ENCODE measurements at regions not wholly inside any gene's neighbourhood (a gene's known extent, or its start where the extent isn't known, plus 50 kb on each side); places are given as distances from the start of the nearest gene placed in this dataset.

DNA sequence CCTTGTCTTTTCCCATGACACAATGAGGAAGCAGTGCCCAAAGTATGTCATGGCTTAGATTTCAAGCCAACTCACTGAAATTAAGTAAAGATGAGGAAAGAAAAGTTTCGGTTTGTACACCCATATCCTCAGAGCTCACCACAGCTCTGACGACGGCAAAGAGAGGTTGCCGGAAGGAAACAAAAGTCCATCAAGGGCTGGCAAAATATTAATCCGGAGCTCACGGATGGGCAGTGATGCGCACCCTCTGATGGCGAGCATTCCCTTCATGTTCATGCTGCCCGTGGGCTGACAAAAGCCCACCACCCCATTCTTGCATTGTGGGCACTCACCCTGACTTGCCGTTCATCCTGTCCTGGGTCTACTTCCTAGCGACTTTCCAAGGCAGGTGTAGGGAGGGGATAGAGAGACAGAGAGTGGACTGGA, 103.1 kb downstream of the SOX9 start:
- Histone ChIP-seq H3K27me3 (peaks cover 17% of the 10 kb centered on the region), H3K4me1 (replicated peaks in 1 of 2) (no peaks in the 10 kb centered on the region), H3K27ac (no peak overlapping the region), H3K36me3 (replicated peaks in 1 of 2) (no peaks in the 10 kb centered on the region), H3K9me3 (replicated peaks in 1 of 3) (no peaks in the 10 kb centered on the region), H3K4me3 (no peak overlapping the region)
- intact Hi-C loops (cut with DNase I), result no loop called here
- DNase-seq, result no peak
- TF ChIP-seq POLR2A (IDR thresholded peaks at IDR 0.05), result no peak
- TF ChIP-seq, protein P1, sequence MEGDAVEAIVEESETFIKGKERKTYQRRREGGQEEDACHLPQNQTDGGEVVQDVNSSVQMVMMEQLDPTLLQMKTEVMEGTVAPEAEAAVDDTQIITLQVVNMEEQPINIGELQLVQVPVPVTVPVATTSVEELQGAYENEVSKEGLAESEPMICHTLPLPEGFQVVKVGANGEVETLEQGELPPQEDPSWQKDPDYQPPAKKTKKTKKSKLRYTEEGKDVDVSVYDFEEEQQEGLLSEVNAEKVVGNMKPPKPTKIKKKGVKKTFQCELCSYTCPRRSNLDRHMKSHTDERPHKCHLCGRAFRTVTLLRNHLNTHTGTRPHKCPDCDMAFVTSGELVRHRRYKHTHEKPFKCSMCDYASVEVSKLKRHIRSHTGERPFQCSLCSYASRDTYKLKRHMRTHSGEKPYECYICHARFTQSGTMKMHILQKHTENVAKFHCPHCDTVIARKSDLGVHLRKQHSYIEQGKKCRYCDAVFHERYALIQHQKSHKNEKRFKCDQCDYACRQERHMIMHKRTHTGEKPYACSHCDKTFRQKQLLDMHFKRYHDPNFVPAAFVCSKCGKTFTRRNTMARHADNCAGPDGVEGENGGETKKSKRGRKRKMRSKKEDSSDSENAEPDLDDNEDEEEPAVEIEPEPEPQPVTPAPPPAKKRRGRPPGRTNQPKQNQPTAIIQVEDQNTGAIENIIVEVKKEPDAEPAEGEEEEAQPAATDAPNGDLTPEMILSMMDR (IDR thresholded peaks at IDR 0.05), result no peak
- WGBS, 4 donors, result 87 to 94% (median 89%) methylated on average over 11 of the region's 11 CpGs

DNA sequence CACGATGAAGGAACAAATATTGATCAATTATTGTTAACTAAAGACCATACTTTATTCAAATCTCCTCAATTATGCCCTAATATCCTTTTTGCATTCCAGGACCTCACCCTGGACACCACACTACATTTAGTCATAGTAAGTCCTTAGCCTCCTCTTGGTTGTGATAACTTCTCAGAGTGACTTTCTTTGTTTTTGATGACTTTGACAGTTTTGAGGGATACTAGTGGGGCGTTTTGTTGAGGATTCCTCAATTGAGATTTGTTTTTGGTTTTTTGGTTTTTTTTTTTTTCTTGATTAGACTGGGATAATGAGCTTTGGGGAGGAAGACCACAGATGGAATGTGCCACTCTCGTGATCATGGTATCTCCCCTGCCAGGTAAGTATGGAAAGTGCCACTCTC, 105.5 kb downstream of the SOX9 start:
- TF ChIP-seq, protein P1 (IDR thresholded peaks at IDR 0.05), result no peak
- no peak for TF ChIP-seq POLR2A (IDR thresholded peaks at IDR 0.05)
- Histone ChIP-seq H3K27me3 (no peaks in the 10 kb centered on the region), H3K4me1 (replicated peaks in 1 of 2) (no peaks in the 10 kb centered on the region), H3K27ac (no peak overlapping the region), H3K9me3 (replicated peaks in 1 of 3) (no peaks in the 10 kb centered on the region), H3K36me3 (replicated peaks in 1 of 2) (no peaks in the 10 kb centered on the region), H3K4me3 (no peak overlapping the region)
- 72 to 88% (median 79%) methylated on average over 3 of the region's 3 CpGs for WGBS, 4 donors
- intact Hi-C loops (cut with DNase I), result no loop called here
- DNase-seq, result no peak

- DNase-seq, result no peak
- Histone ChIP-seq H3K4me3 (no peak overlapping the region), H3K9me3 (replicated peaks in 1 of 3) (no peaks in the 10 kb centered on the region), H3K4me1 (replicated peaks in 1 of 2) (no peaks in the 10 kb centered on the region), H3K27me3 (no peaks in the 10 kb centered on the region), H3K36me3 (replicated peaks in 1 of 2) (no peaks in the 10 kb centered on the region), H3K27ac (no peak overlapping the region)
- no peak for TF ChIP-seq POLR2A (IDR thresholded peaks at IDR 0.05)
- TF ChIP-seq, protein P1 (IDR thresholded peaks at IDR 0.05), result no peak
- intact Hi-C loops (cut with DNase I), result no loop called here
- WGBS, 4 donors, result 69 to 78% (median 71%) methylated on average over 3 of the region's 3 CpGs
These were observed 113.2 kb downstream of the SOX9 start for GRCh38 chr17:72233986-72234385.

DNA sequence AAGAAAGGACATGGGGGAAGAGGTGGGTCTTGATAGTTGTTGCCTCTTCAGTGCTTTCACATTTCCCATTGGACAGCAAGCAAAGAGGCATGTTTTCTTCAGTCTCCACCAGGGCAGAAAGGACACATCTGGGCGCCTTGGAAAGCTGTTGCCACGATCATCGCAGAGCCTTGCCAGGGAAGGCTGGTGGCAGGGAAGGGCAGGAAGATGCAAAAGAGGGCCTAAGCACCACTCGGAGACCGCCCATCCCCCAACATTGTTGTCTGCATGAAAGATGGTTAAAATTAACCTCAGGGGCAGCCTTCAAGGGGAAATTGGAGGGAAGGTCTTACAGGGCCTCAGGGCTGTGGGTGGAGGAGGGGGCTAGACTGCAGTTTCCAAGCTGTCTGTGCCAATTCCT, 114.2 kb downstream of the SOX9 start:
- no peak for TF ChIP-seq POLR2A (IDR thresholded peaks at IDR 0.05)
- TF ChIP-seq, protein P1 (IDR thresholded peaks at IDR 0.05), result no peak

More for the DNA sequence above, 114.2 kb downstream of the SOX9 start:
- H3K4me3 ChIP-seq, result no peak overlapping the region
- intact Hi-C loops (cut with DNase I), result no loop called here
- no peak overlapping the region for H3K27ac ChIP-seq
- H3K36me3 ChIP-seq (replicated peaks in 1 of 2), result no peaks in the 10 kb centered on the region
- DNase-seq, result no peak
- H3K9me3 ChIP-seq (replicated peaks in 1 of 3), result no peaks in the 10 kb centered on the region
- no peaks in the 10 kb centered on the region for H3K4me1 ChIP-seq (replicated peaks in 1 of 2)
- 58 to 74% (median 66%) methylated on average over 5 of the region's 5 CpGs for WGBS, 4 donors
- H3K27me3 ChIP-seq, result no peaks in the 10 kb centered on the region
